Sigmoid colon (tissue), 6 donors: ENCODE measurements at regions not wholly inside any gene's neighbourhood (a gene's known extent, or its start where the extent isn't known, plus 50 kb on each side); places are given as distances from the start of the nearest gene placed in this dataset.
A peak's percentile ranks its signal among the peaks of the same experiment; 100 is the strongest.

Source experiments
- DNase-seq: peaks from one replicate; pipeline ENCODE4 v3.0.0-alpha.2; 2019
- H3K27ac ChIP-seq, 4 donors: fragments of 200-600 bp; sonication (generic); one replicate each; pipeline ENCODE4 v1.5.1; 2016 to 2019; ENCODE audit warnings: mild to moderate bottlenecking in 1 of 4
- H3K27me3 ChIP-seq, 3 donors: fragments of 200-600 bp; sonication (generic); one replicate each; pipeline ENCODE4 v1.5.1; 2019; ENCODE audit warnings: mild to moderate bottlenecking in 1 of 3
- H3K36me3 ChIP-seq, 4 donors: fragments of 200-600 bp; sonication (generic); one replicate each; pipeline ENCODE4 v1.5.1; 2016 to 2019
- H3K4me1 ChIP-seq, 4 donors: fragments of 200-600 bp; sonication (generic); one replicate each; pipeline ENCODE4 v1.5.1; 2017 to 2019
- H3K4me3 ChIP-seq, 4 donors: fragments of 200-600 bp; sonication (generic); one replicate each; pipeline ENCODE4 v1.5.1; 2017 to 2019; ENCODE audit warnings: mild to moderate bottlenecking in 2 of 4, moderate library complexity in 1 of 4
- H3K9me3 ChIP-seq, 4 donors: fragments of 200-600 bp in 3 of 4; sonication (generic) in 3 of 4; one replicate each; pipeline versions ENCODE4 v1.5.1 to v1.6.1; 2013 to 2019
- EP300 ChIP-seq, 4 donors: sonication (generic); formaldehyde crosslinking; IDR thresholded peaks; one replicate each; pipeline ENCODE4 v1.6.1; 2017; ENCODE audit warnings: antibody characterized with exemption in 4 of 4
- POLR2A ChIP-seq, 2 donors: fragments of 450-650 bp; IDR thresholded peaks; one replicate each; pipeline ENCODE4 v1.6.1; 2016; ENCODE audit warnings: antibody characterized with exemption in 2 of 2, mild to moderate bottlenecking in 2 of 2, moderate library complexity in 2 of 2
- POLR2AphosphoS5 ChIP-seq, 4 donors: sonication (generic); formaldehyde crosslinking; IDR thresholded peaks; one replicate each; pipeline ENCODE4 v1.6.1; 2017; ENCODE audit warnings: antibody characterized with exemption in 4 of 4
- WGBS, 2 donors: extraction: QIAGEN DNeasy Blood & Tissue Kit; methylation state at CpG; one replicate each; pipeline ENCODE4 v1.1.7; 2013; 5-methylcytosine and 5-hydroxymethylcytosine counted together
- intact Hi-C: fragments of 100-400 bp; cut with DNase I; formaldehyde crosslinking; loops from one replicate; pipeline ENCODE4 v1.15.1; 2023
- TF ChIP-seq, protein P1 (sequence below), 4 experiments: fragments of 450-650 bp in 3 of 4; fragments of 200-600 bp in 1 of 4; IDR thresholded peaks; one replicate each; pipeline ENCODE4 v1.5.1; 2016 to 2019; ENCODE audit warnings: antibody characterized with exemption in 4 of 4, mild to moderate bottlenecking in 3 of 4, moderate library complexity in 2 of 4
- donor health status: healthy with polysubstance abuse.
- donor health status: healthy.

DNA sequence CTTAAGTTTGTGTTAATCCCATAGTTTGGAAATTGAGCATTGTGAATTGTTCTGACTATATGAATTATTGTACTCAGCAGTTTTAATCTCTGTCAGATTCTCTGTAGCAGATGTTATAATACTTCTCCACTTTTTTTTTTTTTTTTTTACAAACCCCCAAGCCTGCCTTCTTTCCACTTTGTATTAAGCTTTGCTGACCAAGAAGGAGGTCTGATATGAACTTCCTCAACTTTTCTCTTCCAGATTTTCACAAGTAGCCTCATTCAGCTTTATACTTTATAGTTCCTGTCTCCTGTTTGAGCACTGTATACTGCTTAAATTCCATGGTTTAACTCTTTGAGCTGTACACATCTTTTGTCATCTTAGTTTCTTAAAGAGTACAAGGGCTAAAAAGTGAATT, 105.0 kb downstream of the HAUS1 start:
- no peak for DNase-seq
- intact Hi-C loops = no loop called here
- Histone ChIP-seq H3K9me3 (no peaks in the 10 kb centered on the region), H3K27ac (no peak overlapping the region), H3K36me3 (no peaks in the 10 kb centered on the region), H3K4me3 (no peak overlapping the region), H3K27me3 (no peaks in the 10 kb centered on the region), H3K4me1 (peaks cover 0 to 2% (median 0%) of the 10 kb centered on the region in 4 donors)
- no peak for TF ChIP-seq EP300 (IDR thresholded peaks at IDR 0.05)
- TF ChIP-seq POLR2AphosphoS5 (IDR thresholded peaks at IDR 0.05) = no peak
- no peak for TF ChIP-seq POLR2A (IDR thresholded peaks at IDR 0.05)
- TF ChIP-seq, protein P1, sequence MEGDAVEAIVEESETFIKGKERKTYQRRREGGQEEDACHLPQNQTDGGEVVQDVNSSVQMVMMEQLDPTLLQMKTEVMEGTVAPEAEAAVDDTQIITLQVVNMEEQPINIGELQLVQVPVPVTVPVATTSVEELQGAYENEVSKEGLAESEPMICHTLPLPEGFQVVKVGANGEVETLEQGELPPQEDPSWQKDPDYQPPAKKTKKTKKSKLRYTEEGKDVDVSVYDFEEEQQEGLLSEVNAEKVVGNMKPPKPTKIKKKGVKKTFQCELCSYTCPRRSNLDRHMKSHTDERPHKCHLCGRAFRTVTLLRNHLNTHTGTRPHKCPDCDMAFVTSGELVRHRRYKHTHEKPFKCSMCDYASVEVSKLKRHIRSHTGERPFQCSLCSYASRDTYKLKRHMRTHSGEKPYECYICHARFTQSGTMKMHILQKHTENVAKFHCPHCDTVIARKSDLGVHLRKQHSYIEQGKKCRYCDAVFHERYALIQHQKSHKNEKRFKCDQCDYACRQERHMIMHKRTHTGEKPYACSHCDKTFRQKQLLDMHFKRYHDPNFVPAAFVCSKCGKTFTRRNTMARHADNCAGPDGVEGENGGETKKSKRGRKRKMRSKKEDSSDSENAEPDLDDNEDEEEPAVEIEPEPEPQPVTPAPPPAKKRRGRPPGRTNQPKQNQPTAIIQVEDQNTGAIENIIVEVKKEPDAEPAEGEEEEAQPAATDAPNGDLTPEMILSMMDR (IDR thresholded peaks at IDR 0.05) = no peak

DNA sequence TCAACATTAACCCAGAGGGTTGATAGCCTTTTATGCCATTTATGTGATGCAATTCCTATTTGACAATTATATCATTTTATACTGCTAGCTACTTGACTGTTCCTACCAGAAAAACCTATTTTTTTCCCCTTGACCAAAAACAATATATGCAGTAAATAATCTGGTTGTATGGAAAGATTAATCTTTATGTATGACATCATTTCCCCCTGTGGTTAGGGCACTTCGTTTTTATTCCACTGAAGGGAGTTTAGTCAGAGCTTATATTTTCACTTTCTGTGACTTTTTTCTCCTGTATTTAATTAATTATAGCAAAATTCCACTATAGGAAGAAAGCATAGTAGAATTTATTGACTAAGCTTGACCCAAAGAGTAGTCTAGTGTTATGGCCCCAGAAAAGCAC, 107.6 kb downstream of the HAUS1 start:
- Histone ChIP-seq H3K27ac (no peak overlapping the region), H3K9me3 (no peaks in the 10 kb centered on the region), H3K4me3 (no peak overlapping the region), H3K27me3 (no peaks in the 10 kb centered on the region), H3K36me3 (peaks cover 0 to 13% (median 7%) of the 10 kb centered on the region in 4 donors), H3K4me1 (peaks cover 0 to 2% (median 0%) of the 10 kb centered on the region in 4 donors)
- WGBS, 2 donors = 7 to 22% methylated on average over 1 of the region's 1 CpG
- intact Hi-C loops = no loop called here
- TF ChIP-seq POLR2AphosphoS5 (IDR thresholded peaks at IDR 0.05) = no peak
- TF ChIP-seq, protein P1 (IDR thresholded peaks at IDR 0.05) = no peak
- TF ChIP-seq EP300 (IDR thresholded peaks at IDR 0.05) = no peak
- TF ChIP-seq POLR2A (IDR thresholded peaks at IDR 0.05) = no peak
- no peak for DNase-seq

DNA sequence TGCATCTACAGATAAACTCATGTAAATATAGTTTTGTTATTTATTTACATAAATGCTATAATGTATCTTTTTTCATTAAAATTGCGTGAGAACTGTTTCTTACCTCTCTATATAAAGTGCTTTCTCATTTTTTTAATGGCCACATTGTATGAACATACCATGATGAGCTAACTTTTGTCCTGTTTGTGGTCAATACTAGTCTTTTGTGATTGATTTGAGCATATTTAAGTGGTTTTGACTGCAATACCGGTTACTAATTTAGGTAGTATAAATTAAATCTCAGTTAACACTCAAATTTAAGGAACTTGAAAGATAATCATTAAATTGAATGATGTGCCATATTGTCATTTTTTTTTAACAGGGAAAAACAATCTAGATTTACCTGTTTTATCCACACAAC, 108.2 kb downstream of the HAUS1 start:
- Histone ChIP-seq H3K9me3 (no peaks in the 10 kb centered on the region), H3K27ac (no peak overlapping the region), H3K4me1 (peaks cover 0 to 2% (median 0%) of the 10 kb centered on the region in 4 donors), H3K27me3 (no peaks in the 10 kb centered on the region), H3K4me3 (no peak overlapping the region), H3K36me3 (peaks cover 0 to 17% (median 8%) of the 10 kb centered on the region in 4 donors)
- 88 to 90% methylated on average over 2 of the region's 2 CpGs for WGBS, 2 donors
- TF ChIP-seq EP300 (IDR thresholded peaks at IDR 0.05) (no peak), POLR2A (IDR thresholded peaks at IDR 0.05) (no peak), POLR2AphosphoS5 (IDR thresholded peaks at IDR 0.05) (no peak)
- TF ChIP-seq, protein P1 (IDR thresholded peaks at IDR 0.05) = no peak
- intact Hi-C loops = no loop called here
- DNase-seq = no peak

DNA sequence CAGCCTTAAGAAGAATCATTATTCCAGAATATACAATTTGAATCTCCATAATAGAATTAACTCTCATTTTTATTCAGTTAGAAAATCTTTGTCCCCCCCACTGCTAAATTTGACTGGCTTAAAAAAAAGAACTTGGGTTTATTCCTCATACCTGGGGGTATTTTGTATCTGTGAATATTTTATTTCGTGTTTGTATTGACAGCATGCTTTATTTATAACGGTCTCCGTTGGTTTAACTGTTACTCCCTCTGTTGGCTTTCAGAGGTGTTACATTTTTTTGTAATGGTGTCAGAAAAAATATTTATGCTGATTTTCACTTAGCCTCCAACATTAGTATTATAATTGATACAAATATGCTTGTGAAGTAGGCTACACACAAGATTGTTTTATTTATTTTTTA, 109.1 kb downstream of the HAUS1 start:
- no peak overlapping the region for H3K4me3 ChIP-seq
- no peak for DNase-seq
- H3K4me1 ChIP-seq = peaks cover 0 to 2% (median 0%) of the 10 kb centered on the region in 4 donors
- H3K9me3 ChIP-seq = no peaks in the 10 kb centered on the region
- H3K36me3 ChIP-seq = peaks cover 0 to 23% (median 8%) of the 10 kb centered on the region in 4 donors
- TF ChIP-seq, protein P1 (IDR thresholded peaks at IDR 0.05) = peak in 2 of 4 experiments; percentile 14 to 16
- no peak for TF ChIP-seq POLR2A (IDR thresholded peaks at IDR 0.05)
- no peaks in the 10 kb centered on the region for H3K27me3 ChIP-seq
- 13 to 22% methylated on average over 3 of the region's 3 CpGs for WGBS, 2 donors
- intact Hi-C loops = no loop called here
- H3K27ac ChIP-seq = no peak overlapping the region

DNA sequence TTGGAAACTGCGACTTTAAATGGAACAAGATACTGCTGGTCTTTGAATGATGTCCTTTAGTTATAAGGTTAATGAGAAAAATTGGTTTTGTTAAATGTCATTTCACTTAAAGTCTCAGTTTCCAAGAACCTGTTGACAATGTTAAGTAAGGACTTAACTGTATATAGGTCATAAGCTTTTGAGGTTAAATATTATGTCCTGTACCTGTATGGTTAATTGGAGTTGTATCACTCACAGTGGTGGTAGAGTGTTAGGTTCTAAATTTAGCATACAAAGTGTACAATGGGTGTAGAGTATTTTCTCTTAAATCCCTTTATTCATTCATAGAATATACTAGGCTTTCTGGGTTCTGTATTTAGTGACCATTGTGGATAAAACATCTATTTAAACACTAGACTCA, 110.2 kb downstream of the HAUS1 start:
- WGBS, 2 donors = 90 to 95% methylated on average over 1 of the region's 1 CpG
- TF ChIP-seq, protein P1 (IDR thresholded peaks at IDR 0.05) = no peak
- TF ChIP-seq EP300 (IDR thresholded peaks at IDR 0.05) (no peak), POLR2AphosphoS5 (IDR thresholded peaks at IDR 0.05) (no peak), POLR2A (IDR thresholded peaks at IDR 0.05) (no peak)
- Histone ChIP-seq H3K36me3 (peaks cover 0 to 23% (median 8%) of the 10 kb centered on the region in 4 donors), H3K4me3 (no peak overlapping the region), H3K27ac (no peak overlapping the region), H3K9me3 (no peaks in the 10 kb centered on the region), H3K4me1 (peaks cover 0 to 2% (median 0%) of the 10 kb centered on the region in 4 donors), H3K27me3 (no peaks in the 10 kb centered on the region)
- intact Hi-C loops = no loop called here
- DNase-seq = no peak
